Activated T-cell treated with anti-CD3 and anti-CD28 coated beads, Interleukin-2, amount 50 U/mL, for 4 hours (primary cell): ENCODE measurements at regions not wholly inside any gene's neighbourhood (a gene's known extent, or its start where the extent isn't known, plus 50 kb on each side); places are given as distances from the start of the nearest gene placed in this dataset.
"Not testable (repeated sequence)": the region's sequence is repeated elsewhere in the genome, so short reads cannot be mapped to it uniquely, and the experiment has no call there.

Source experiments
- ATAC-seq, 2 donors: fragments of 200-7000 bp; cut with Tn5 transposase; one replicate each; pipeline ENCODE4 v1.10.0; 2021
- DNase-seq: peaks from one replicate; pipeline ENCODE4 v3.0.0-alpha.2; 2020
- H3K27me3 Mint-ChIP-seq: one replicate; pipeline ENCODE4 v1.8.0; 2021; ENCODE audit warnings: low read depth, mixed read lengths
- H3K36me3 Mint-ChIP-seq: one replicate; pipeline ENCODE4 v1.8.0; 2022; ENCODE audit warnings: mixed read lengths; ENCODE audit not compliant: insufficient read depth
- H3K4me1 Mint-ChIP-seq: one replicate; pipeline ENCODE4 v1.8.0; 2021; ENCODE audit warnings: low read depth, mixed read lengths
- H3K4me3 Mint-ChIP-seq: one replicate; pipeline ENCODE4 v1.8.0; 2021; ENCODE audit warnings: mild to moderate bottlenecking, moderate library complexity, mixed read lengths
- H3K9me3 Mint-ChIP-seq: one replicate; pipeline ENCODE4 v1.8.0; 2021; ENCODE audit warnings: mixed read lengths

- ATAC-seq, H3K27me3 Mint-ChIP-seq, DNase-seq, H3K36me3 Mint-ChIP-seq, H3K4me1 Mint-ChIP-seq, H3K4me3 Mint-ChIP-seq, H3K9me3 Mint-ChIP-seq: not testable (repeated sequence)
Measured at GRCh38 chr7:57060506-57060905, 71.7 kb downstream of the ZNF479 start.

- H3K36me3 Mint-ChIP-seq, DNase-seq, H3K4me3 Mint-ChIP-seq: not testable (repeated sequence)
Measured at GRCh38 chr7:57016341-57016740, 115.9 kb downstream of the ZNF479 start.

GRCh38 chr7:57013707-57014106 is 118.5 kb downstream of the ZNF479 start:
- H3K27me3 Mint-ChIP-seq, DNase-seq, H3K4me3 Mint-ChIP-seq, H3K9me3 Mint-ChIP-seq, H3K4me1 Mint-ChIP-seq, H3K36me3 Mint-ChIP-seq: not testable (repeated sequence)
- peak in 1 of 2 donors; percentile 21 for ATAC-seq

More at GRCh38 chr7:57016341-57016740, 115.9 kb downstream of the ZNF479 start:
- ATAC-seq, H3K27me3 Mint-ChIP-seq, H3K9me3 Mint-ChIP-seq, H3K4me1 Mint-ChIP-seq: not testable (repeated sequence)

- not testable (repeated sequence) for H3K4me1 Mint-ChIP-seq, H3K4me3 Mint-ChIP-seq, DNase-seq, H3K9me3 Mint-ChIP-seq, ATAC-seq, H3K36me3 Mint-ChIP-seq, H3K27me3 Mint-ChIP-seq
Measured at GRCh38 chr7:57012907-57013306, 119.3 kb downstream of the ZNF479 start.

GRCh38 chr7:57009230-57009629 is 123.0 kb downstream of the ZNF479 start:
- not testable (repeated sequence) for H3K4me3 Mint-ChIP-seq, H3K36me3 Mint-ChIP-seq, H3K4me1 Mint-ChIP-seq, H3K9me3 Mint-ChIP-seq, H3K27me3 Mint-ChIP-seq, DNase-seq, ATAC-seq

GRCh38 chr7:57005974-57006373 is 126.3 kb downstream of the ZNF479 start:
- H3K4me3 Mint-ChIP-seq, H3K27me3 Mint-ChIP-seq, ATAC-seq, H3K4me1 Mint-ChIP-seq, DNase-seq, H3K9me3 Mint-ChIP-seq, H3K36me3 Mint-ChIP-seq: not testable (repeated sequence)

GRCh38 chr7:57003821-57004220 is 128.4 kb downstream of the ZNF479 start:
- DNase-seq, H3K4me3 Mint-ChIP-seq, H3K27me3 Mint-ChIP-seq, H3K4me1 Mint-ChIP-seq, H3K9me3 Mint-ChIP-seq, ATAC-seq, H3K36me3 Mint-ChIP-seq: not testable (repeated sequence)

GRCh38 chr7:57001926-57002325 is 130.3 kb downstream of the ZNF479 start:
- ATAC-seq, DNase-seq, H3K9me3 Mint-ChIP-seq, H3K4me1 Mint-ChIP-seq, H3K4me3 Mint-ChIP-seq, H3K36me3 Mint-ChIP-seq, H3K27me3 Mint-ChIP-seq: not testable (repeated sequence)

GRCh38 chr7:56993779-56994178 is 138.5 kb downstream of the ZNF479 start:
- H3K4me1 Mint-ChIP-seq, H3K36me3 Mint-ChIP-seq, H3K9me3 Mint-ChIP-seq, H3K4me3 Mint-ChIP-seq, H3K27me3 Mint-ChIP-seq, ATAC-seq, DNase-seq: not testable (repeated sequence)

- not testable (repeated sequence) for H3K27me3 Mint-ChIP-seq, ATAC-seq, H3K9me3 Mint-ChIP-seq, H3K4me1 Mint-ChIP-seq, DNase-seq, H3K4me3 Mint-ChIP-seq, H3K36me3 Mint-ChIP-seq
Measured at GRCh38 chr7:56957737-56958408, 174.4 kb downstream of the ZNF479 start.

- H3K9me3 Mint-ChIP-seq, ATAC-seq, H3K27me3 Mint-ChIP-seq, H3K4me3 Mint-ChIP-seq, H3K4me1 Mint-ChIP-seq, H3K36me3 Mint-ChIP-seq, DNase-seq: not testable (repeated sequence)
Measured at GRCh38 chr7:56957086-56957485, 175.2 kb downstream of the ZNF479 start.

GRCh38 chr7:56948390-56949379 is 183.6 kb downstream of the ZNF479 start:
- not testable (repeated sequence) for DNase-seq, H3K36me3 Mint-ChIP-seq, H3K9me3 Mint-ChIP-seq, ATAC-seq, H3K27me3 Mint-ChIP-seq, H3K4me3 Mint-ChIP-seq, H3K4me1 Mint-ChIP-seq

- not testable (repeated sequence) for H3K4me3 Mint-ChIP-seq, H3K36me3 Mint-ChIP-seq, H3K9me3 Mint-ChIP-seq, DNase-seq, H3K4me1 Mint-ChIP-seq, H3K27me3 Mint-ChIP-seq
- ATAC-seq: peak in 1 of 2 donors; percentile 34
Measured at GRCh38 chr7:56940050-56940449, 192.2 kb downstream of the ZNF479 start.

- not testable (repeated sequence) for H3K4me3 Mint-ChIP-seq, ATAC-seq, H3K4me1 Mint-ChIP-seq, DNase-seq, H3K9me3 Mint-ChIP-seq, H3K27me3 Mint-ChIP-seq, H3K36me3 Mint-ChIP-seq
Measured at GRCh38 chr7:56923892-56924291, 208.3 kb downstream of the ZNF479 start.

GRCh38 chr7:56910973-56911372 is 221.3 kb downstream of the ZNF479 start:
- H3K4me3 Mint-ChIP-seq, H3K36me3 Mint-ChIP-seq, H3K9me3 Mint-ChIP-seq, H3K4me1 Mint-ChIP-seq, H3K27me3 Mint-ChIP-seq, DNase-seq, ATAC-seq: not testable (repeated sequence)
